Stomach (tissue), 4 donors: ENCODE measurements at regions not wholly inside any gene's neighbourhood (a gene's known extent, or its start where the extent isn't known, plus 50 kb on each side); places are given as distances from the start of the nearest gene placed in this dataset.

Source experiments
- EP300 ChIP-seq: sonication (generic); formaldehyde crosslinking; IDR thresholded peaks from one replicate; pipeline ENCODE4 v1.6.1; 2017; ENCODE audit warnings: antibody characterized with exemption
- POLR2AphosphoS5 ChIP-seq, 3 donors: sonication (generic); formaldehyde crosslinking; IDR thresholded peaks; one replicate each; pipeline ENCODE4 v1.6.1; 2016; ENCODE audit warnings: antibody characterized with exemption in 3 of 3
- TF ChIP-seq, protein P1 (sequence below), 7 experiments: fragments of 450-650 bp in 4 of 7; fragments of 200-600 bp in 3 of 7; sonication (generic) in 3 of 7; IDR thresholded peaks; one replicate each; pipeline ENCODE4 v1.5.1; 2016 to 2019; ENCODE audit warnings: antibody characterized with exemption in 7 of 7, control low read depth in 2 of 7, mild to moderate bottlenecking in 1 of 7

- TF ChIP-seq, protein P1, sequence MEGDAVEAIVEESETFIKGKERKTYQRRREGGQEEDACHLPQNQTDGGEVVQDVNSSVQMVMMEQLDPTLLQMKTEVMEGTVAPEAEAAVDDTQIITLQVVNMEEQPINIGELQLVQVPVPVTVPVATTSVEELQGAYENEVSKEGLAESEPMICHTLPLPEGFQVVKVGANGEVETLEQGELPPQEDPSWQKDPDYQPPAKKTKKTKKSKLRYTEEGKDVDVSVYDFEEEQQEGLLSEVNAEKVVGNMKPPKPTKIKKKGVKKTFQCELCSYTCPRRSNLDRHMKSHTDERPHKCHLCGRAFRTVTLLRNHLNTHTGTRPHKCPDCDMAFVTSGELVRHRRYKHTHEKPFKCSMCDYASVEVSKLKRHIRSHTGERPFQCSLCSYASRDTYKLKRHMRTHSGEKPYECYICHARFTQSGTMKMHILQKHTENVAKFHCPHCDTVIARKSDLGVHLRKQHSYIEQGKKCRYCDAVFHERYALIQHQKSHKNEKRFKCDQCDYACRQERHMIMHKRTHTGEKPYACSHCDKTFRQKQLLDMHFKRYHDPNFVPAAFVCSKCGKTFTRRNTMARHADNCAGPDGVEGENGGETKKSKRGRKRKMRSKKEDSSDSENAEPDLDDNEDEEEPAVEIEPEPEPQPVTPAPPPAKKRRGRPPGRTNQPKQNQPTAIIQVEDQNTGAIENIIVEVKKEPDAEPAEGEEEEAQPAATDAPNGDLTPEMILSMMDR (IDR thresholded peaks at IDR 0.05) = no peak
- TF ChIP-seq POLR2AphosphoS5 (IDR thresholded peaks at IDR 0.05) (no peak), EP300 (no peak)
Observed at GRCh38 chr1:238264951-238265350, 374.2 kb upstream of the ZP4 start.
